RWPE2 (cell line): ENCODE measurements at regions not wholly inside any gene's neighbourhood (a gene's known extent, or its start where the extent isn't known, plus 50 kb on each side); places are given as distances from the start of the nearest gene placed in this dataset.

ENCODE experiments used
- ATAC-seq: fragments of 200-7000 bp; cut with Tn5 transposase; 3 replicates; pipeline ENCODE4 v1.9.1; 2021; ENCODE audit warnings: low read depth
- DNase-seq: peaks from one replicate; pipeline ENCODE4 v3.0.0-alpha.2; 2020; ENCODE audit warnings: low spot score
- H3K27ac ChIP-seq: fragments of 450-650 bp; 2 replicates; pipeline ENCODE4 v1.5.1; 2017; ENCODE audit warnings: mild to moderate bottlenecking; ENCODE audit not compliant: poor library complexity, severe bottlenecking
- H3K27me3 ChIP-seq: fragments of 250-450 bp; sonication (Bioruptor Pico); 2 replicates; pipeline ENCODE4 v1.5.1; 2021; ENCODE audit warnings: mild to moderate bottlenecking, moderate library complexity; ENCODE audit not compliant: insufficient read depth, poor library complexity, severe bottlenecking
- H3K36me3 ChIP-seq: fragments of 250-450 bp; sonication (Bioruptor Pico); 2 replicates; pipeline ENCODE4 v1.5.1; 2020; ENCODE audit warnings: low read depth, mild to moderate bottlenecking, moderate library complexity
- H3K4me1 ChIP-seq: fragments of 250-450 bp; sonication (Bioruptor Pico); 2 replicates; pipeline ENCODE4 v1.5.1; 2021; ENCODE audit warnings: mild to moderate bottlenecking, moderate library complexity; ENCODE audit not compliant: insufficient read depth, poor library complexity, severe bottlenecking
- H3K4me3 ChIP-seq: fragments of 250-450 bp; sonication (Bioruptor Pico); 2 replicates; pipeline ENCODE4 v1.5.1; 2021; ENCODE audit warnings: mild to moderate bottlenecking, moderate library complexity; ENCODE audit not compliant: severe bottlenecking
- H3K9me3 ChIP-seq: fragments of 250-450 bp; sonication (Bioruptor Pico); 2 replicates; pipeline ENCODE4 v1.5.1; 2021; ENCODE audit warnings: mild to moderate bottlenecking, moderate library complexity; ENCODE audit not compliant: severe bottlenecking
- CTCF ChIP-seq: fragments of 450-650 bp; IDR thresholded peaks from one replicate; pipeline ENCODE4 v1.5.1; 2017; ENCODE audit warnings: mild to moderate bottlenecking, moderate library complexity; ENCODE audit not compliant: poor library complexity, severe bottlenecking

GRCh38 chr3:5891711-5892110 lies 704.2 kb downstream of the EDEM1 start:
- Histone ChIP-seq H3K4me3 (no peak overlapping the region), H3K36me3 (no peaks in the 10 kb centered on the region), H3K4me1 (no peaks in the 10 kb centered on the region), H3K27ac (no peak overlapping the region), H3K27me3 (no peaks in the 10 kb centered on the region), H3K9me3 (no peaks in the 10 kb centered on the region)
- no peak for DNase-seq
- TF ChIP-seq CTCF = no peak
- no peak for ATAC-seq

GRCh38 chr3:5898106-5898505 lies 710.6 kb downstream of the EDEM1 start:
- Histone ChIP-seq H3K4me3 (no peak overlapping the region), H3K27ac (no peak overlapping the region), H3K27me3 (no peaks in the 10 kb centered on the region), H3K36me3 (no peaks in the 10 kb centered on the region), H3K9me3 (no peaks in the 10 kb centered on the region), H3K4me1 (no peaks in the 10 kb centered on the region)
- no peak for DNase-seq
- ATAC-seq = no peak
- TF ChIP-seq CTCF = no peak

GRCh38 chr3:5899014-5899761 lies 711.7 kb downstream of the EDEM1 start:
- H3K27ac ChIP-seq = no peak overlapping the region
- no peaks in the 10 kb centered on the region for H3K27me3 ChIP-seq
- H3K4me3 ChIP-seq = no peak overlapping the region
- DNase-seq = no peak
- no peaks in the 10 kb centered on the region for H3K9me3 ChIP-seq
- no peaks in the 10 kb centered on the region for H3K4me1 ChIP-seq
- H3K36me3 ChIP-seq = no peaks in the 10 kb centered on the region
- TF ChIP-seq CTCF = no peak
- ATAC-seq = no peak

GRCh38 chr3:5917932-5918331 lies 730.4 kb downstream of the EDEM1 start:
- DNase-seq (no peak), ATAC-seq (no peak)
- Histone ChIP-seq H3K4me3 (no peak overlapping the region), H3K27ac (no peak overlapping the region), H3K27me3 (no peaks in the 10 kb centered on the region), H3K36me3 (no peaks in the 10 kb centered on the region), H3K4me1 (no peaks in the 10 kb centered on the region), H3K9me3 (peaks cover 2% of the 10 kb centered on the region)
- TF ChIP-seq CTCF = no peak

- peaks cover 2% of the 10 kb centered on the region for H3K9me3 ChIP-seq
- no peak overlapping the region for H3K4me3 ChIP-seq
- TF ChIP-seq CTCF = no peak
- no peaks in the 10 kb centered on the region for H3K27me3 ChIP-seq
- DNase-seq (no peak), ATAC-seq (no peak)
- no peak overlapping the region for H3K27ac ChIP-seq
- no peaks in the 10 kb centered on the region for H3K4me1 ChIP-seq
- H3K36me3 ChIP-seq = no peaks in the 10 kb centered on the region
Observed at GRCh38 chr3:5918626-5919025, 731.1 kb downstream of the EDEM1 start.
